GM12892 (cell line): ENCODE measurements at regions not wholly inside any gene's neighbourhood (a gene's known extent, or its start where the extent isn't known, plus 50 kb on each side); places are given as distances from the start of the nearest gene placed in this dataset.

ENCODE experiments used
- POLR2A ChIP-seq: IDR thresholded peaks from 2 replicates; pipeline ENCODE4 v1.6.1; 2011; ENCODE audit warnings: low read depth, low read length, control low read depth
- TAF1 ChIP-seq: IDR thresholded peaks from 2 replicates; pipeline ENCODE4 v1.6.1; 2011; ENCODE audit warnings: low read depth, mild to moderate bottlenecking, control low read depth, low read length, borderline replicate concordance

GRCh38 chr2:11097038-11097720 is 58.1 kb upstream of the SLC66A3 start:
- no peak for TF ChIP-seq POLR2A
- no peak for TF ChIP-seq TAF1
